ENCODE measurements at regions not wholly inside any gene's neighbourhood (a gene's known extent, or its start where the extent isn't known, plus 50 kb on each side); places are given as distances from the start of the nearest gene placed in this dataset.
"Not testable (repeated sequence)": the region's sequence is repeated elsewhere in the genome, so short reads cannot be mapped to it uniquely, and the experiment has no call there.

- Histone ChIP-seq H3K27ac (ENCODE audit: low read length) (no peak overlapping the region), H3K4me3 (ENCODE audit: low read length in 2 of 2) (no peak overlapping the region), H3K36me3 (ENCODE audit: control insufficient read depth in 2 of 2, insufficient read depth in 2 of 2, low read length in 2 of 2) (no peaks in the 10 kb centered on the region), H3K4me1 (ENCODE audit: control insufficient read depth, insufficient read depth, low read length) (no peaks in the 10 kb centered on the region), H3K27me3 (ENCODE audit: control insufficient read depth in 1 of 2, insufficient read depth in 2 of 2, low read length in 2 of 2) (no peaks in the 10 kb centered on the region), H3K9ac (ENCODE audit: low read length in 2 of 2) (no peak overlapping the region), H3K9me3 (ENCODE audit: control insufficient read depth in 2 of 2, low read length in 2 of 2) (no peaks in the 10 kb centered on the region)
Observed at GRCh38 chrX:136975684-136976470, 57.9 kb downstream of the GPR101 start.

GRCh38 chrX:136967966-136968365 lies 65.8 kb downstream of the GPR101 start:
- no peaks in the 10 kb centered on the region for H3K36me3 ChIP-seq (ENCODE audit: control insufficient read depth in 2 of 2, insufficient read depth in 2 of 2, low read length in 2 of 2)
- no peak overlapping the region for H3K27ac ChIP-seq (ENCODE audit: low read length)
- no peaks in the 10 kb centered on the region for H3K9me3 ChIP-seq (ENCODE audit: control insufficient read depth in 2 of 2, low read length in 2 of 2)
- H3K4me3 ChIP-seq (ENCODE audit: low read length in 2 of 2) = no peak overlapping the region
- H3K9ac ChIP-seq (ENCODE audit: low read length in 2 of 2) = no peak overlapping the region
- no peaks in the 10 kb centered on the region for H3K4me1 ChIP-seq (ENCODE audit: control insufficient read depth, insufficient read depth, low read length)
- no peaks in the 10 kb centered on the region for H3K27me3 ChIP-seq (ENCODE audit: control insufficient read depth in 1 of 2, insufficient read depth in 2 of 2, low read length in 2 of 2)

GRCh38 chrX:136963973-136964372 lies 69.8 kb downstream of the GPR101 start:
- H3K9ac ChIP-seq (ENCODE audit: low read length in 2 of 2) = no peak overlapping the region
- no peaks in the 10 kb centered on the region for H3K4me1 ChIP-seq (ENCODE audit: control insufficient read depth, insufficient read depth, low read length)
- no peaks in the 10 kb centered on the region for H3K9me3 ChIP-seq (ENCODE audit: control insufficient read depth in 2 of 2, low read length in 2 of 2)

DNA sequence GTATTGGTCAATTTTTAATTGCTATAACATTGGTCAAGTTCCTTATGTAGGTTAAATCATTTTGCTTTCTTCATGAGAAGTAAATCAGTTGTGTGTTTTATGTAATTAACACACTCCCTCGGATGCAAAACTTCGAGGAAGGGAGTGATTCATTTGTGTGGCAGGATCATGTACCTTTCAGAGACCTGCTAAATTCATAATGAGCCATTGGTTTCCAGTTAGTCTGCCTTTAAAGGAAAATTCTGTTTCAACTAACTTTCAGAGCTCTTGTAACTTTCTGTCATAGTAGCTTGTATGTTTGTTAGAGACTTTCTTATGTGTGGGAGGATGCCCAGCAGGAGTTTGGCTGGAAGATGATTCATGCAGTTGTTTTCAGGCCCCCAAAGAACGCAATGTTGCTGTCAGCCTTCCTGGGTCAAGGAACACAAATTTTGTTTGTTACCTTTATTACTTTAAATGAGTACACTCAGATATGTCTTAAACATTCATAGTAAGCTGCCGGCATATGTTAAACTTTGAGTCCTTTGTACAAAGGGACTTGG lies 72.1 kb downstream of the GPR101 start:
- Histone ChIP-seq H3K9me3 (ENCODE audit: control insufficient read depth in 2 of 2, low read length in 2 of 2) (no peaks in the 10 kb centered on the region), H3K9ac (ENCODE audit: low read length in 2 of 2) (no peak overlapping the region), H3K4me1 (ENCODE audit: control insufficient read depth, insufficient read depth, low read length) (no peaks in the 10 kb centered on the region), H3K27ac (ENCODE audit: low read length) (no peak overlapping the region), H3K4me3 (ENCODE audit: low read length in 2 of 2) (no peak overlapping the region), H3K36me3 (ENCODE audit: control insufficient read depth in 2 of 2, insufficient read depth in 2 of 2, low read length in 2 of 2) (no peaks in the 10 kb centered on the region), H3K27me3 (ENCODE audit: control insufficient read depth in 1 of 2, insufficient read depth in 2 of 2, low read length in 2 of 2) (no peaks in the 10 kb centered on the region)

More at GRCh38 chrX:136963973-136964372, 69.8 kb downstream of the GPR101 start:
- Histone ChIP-seq H3K27ac (ENCODE audit: low read length) (no peak overlapping the region), H3K4me3 (ENCODE audit: low read length in 2 of 2) (no peak overlapping the region), H3K27me3 (ENCODE audit: control insufficient read depth in 1 of 2, insufficient read depth in 2 of 2, low read length in 2 of 2) (no peaks in the 10 kb centered on the region), H3K36me3 (ENCODE audit: control insufficient read depth in 2 of 2, insufficient read depth in 2 of 2, low read length in 2 of 2) (no peaks in the 10 kb centered on the region)

DNA sequence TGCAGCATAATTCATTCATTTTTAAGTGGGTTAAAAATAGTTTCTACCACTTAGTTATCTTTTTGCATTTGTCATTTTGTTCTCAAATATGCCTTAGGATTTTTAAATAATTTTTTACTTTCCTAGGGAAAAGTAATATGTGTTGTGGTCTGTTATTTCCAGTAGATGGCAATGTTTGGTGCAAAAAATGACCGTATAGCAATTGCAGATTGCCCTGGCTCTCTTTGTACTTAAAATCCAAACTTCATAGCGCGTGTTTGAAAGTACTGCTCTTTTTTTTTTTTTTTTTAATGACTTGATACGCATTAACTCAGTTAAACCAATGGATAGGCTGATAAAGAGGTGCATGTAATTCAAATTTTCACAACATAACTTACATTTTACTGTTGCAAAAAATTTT lies 74.4 kb upstream of the RBMX start:
- no peak overlapping the region for H3K9ac ChIP-seq (ENCODE audit: low read length in 2 of 2)
- H3K4me1 ChIP-seq (ENCODE audit: control insufficient read depth, insufficient read depth, low read length) = no peaks in the 10 kb centered on the region
- no peaks in the 10 kb centered on the region for H3K9me3 ChIP-seq (ENCODE audit: control insufficient read depth in 2 of 2, low read length in 2 of 2)
- H3K36me3 ChIP-seq (ENCODE audit: control insufficient read depth in 2 of 2, insufficient read depth in 2 of 2, low read length in 2 of 2) = no peaks in the 10 kb centered on the region
- H3K4me3 ChIP-seq (ENCODE audit: low read length in 2 of 2) = no peak overlapping the region
- H3K27me3 ChIP-seq (ENCODE audit: control insufficient read depth in 1 of 2, insufficient read depth in 2 of 2, low read length in 2 of 2) = no peaks in the 10 kb centered on the region
- no peak overlapping the region for H3K27ac ChIP-seq (ENCODE audit: low read length)

- H3K9me3 ChIP-seq (ENCODE audit: control insufficient read depth in 2 of 2, low read length in 2 of 2) = no peaks in the 10 kb centered on the region
- no peak overlapping the region for H3K27ac ChIP-seq (ENCODE audit: low read length)
- H3K9ac ChIP-seq (ENCODE audit: low read length in 2 of 2) = no peak overlapping the region
- H3K27me3 ChIP-seq (ENCODE audit: control insufficient read depth in 1 of 2, insufficient read depth in 2 of 2, low read length in 2 of 2) = no peaks in the 10 kb centered on the region
- no peaks in the 10 kb centered on the region for H3K4me1 ChIP-seq (ENCODE audit: control insufficient read depth, insufficient read depth, low read length)
- no peaks in the 10 kb centered on the region for H3K36me3 ChIP-seq (ENCODE audit: control insufficient read depth in 2 of 2, insufficient read depth in 2 of 2, low read length in 2 of 2)
- H3K4me3 ChIP-seq (ENCODE audit: low read length in 2 of 2) = no peak overlapping the region
Observed at GRCh38 chrX:136953867-136954787, 73.6 kb upstream of the RBMX start.

DNA sequence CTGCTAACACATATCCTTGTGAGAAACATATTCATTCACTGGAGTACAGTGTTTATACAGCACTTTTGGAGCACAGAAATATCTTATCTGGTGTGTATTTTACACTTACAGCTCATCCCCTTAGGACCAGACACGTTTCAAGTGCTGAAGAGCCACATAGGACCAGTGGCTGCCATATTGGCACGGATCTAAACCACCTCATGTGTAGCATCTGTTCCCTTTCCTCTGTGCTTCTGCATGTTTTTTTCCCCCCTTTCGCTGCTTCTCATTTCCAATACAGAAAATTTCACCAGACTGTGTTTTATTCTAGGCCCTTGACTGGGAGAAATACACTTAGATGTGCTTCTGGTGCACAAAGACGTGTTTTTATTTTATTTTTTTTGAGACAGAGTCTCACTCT lies 69.7 kb upstream of the RBMX start:
- H3K9ac ChIP-seq (ENCODE audit: low read length in 2 of 2) = no peak overlapping the region
- H3K4me3 ChIP-seq (ENCODE audit: low read length in 2 of 2) = no peak overlapping the region
- no peaks in the 10 kb centered on the region for H3K27me3 ChIP-seq (ENCODE audit: control insufficient read depth in 1 of 2, insufficient read depth in 2 of 2, low read length in 2 of 2)
- no peaks in the 10 kb centered on the region for H3K36me3 ChIP-seq (ENCODE audit: control insufficient read depth in 2 of 2, insufficient read depth in 2 of 2, low read length in 2 of 2)
- H3K4me1 ChIP-seq (ENCODE audit: control insufficient read depth, insufficient read depth, low read length) = no peaks in the 10 kb centered on the region
- no peak overlapping the region for H3K27ac ChIP-seq (ENCODE audit: low read length)
- H3K9me3 ChIP-seq (ENCODE audit: control insufficient read depth in 2 of 2, low read length in 2 of 2) = no peaks in the 10 kb centered on the region

DNA sequence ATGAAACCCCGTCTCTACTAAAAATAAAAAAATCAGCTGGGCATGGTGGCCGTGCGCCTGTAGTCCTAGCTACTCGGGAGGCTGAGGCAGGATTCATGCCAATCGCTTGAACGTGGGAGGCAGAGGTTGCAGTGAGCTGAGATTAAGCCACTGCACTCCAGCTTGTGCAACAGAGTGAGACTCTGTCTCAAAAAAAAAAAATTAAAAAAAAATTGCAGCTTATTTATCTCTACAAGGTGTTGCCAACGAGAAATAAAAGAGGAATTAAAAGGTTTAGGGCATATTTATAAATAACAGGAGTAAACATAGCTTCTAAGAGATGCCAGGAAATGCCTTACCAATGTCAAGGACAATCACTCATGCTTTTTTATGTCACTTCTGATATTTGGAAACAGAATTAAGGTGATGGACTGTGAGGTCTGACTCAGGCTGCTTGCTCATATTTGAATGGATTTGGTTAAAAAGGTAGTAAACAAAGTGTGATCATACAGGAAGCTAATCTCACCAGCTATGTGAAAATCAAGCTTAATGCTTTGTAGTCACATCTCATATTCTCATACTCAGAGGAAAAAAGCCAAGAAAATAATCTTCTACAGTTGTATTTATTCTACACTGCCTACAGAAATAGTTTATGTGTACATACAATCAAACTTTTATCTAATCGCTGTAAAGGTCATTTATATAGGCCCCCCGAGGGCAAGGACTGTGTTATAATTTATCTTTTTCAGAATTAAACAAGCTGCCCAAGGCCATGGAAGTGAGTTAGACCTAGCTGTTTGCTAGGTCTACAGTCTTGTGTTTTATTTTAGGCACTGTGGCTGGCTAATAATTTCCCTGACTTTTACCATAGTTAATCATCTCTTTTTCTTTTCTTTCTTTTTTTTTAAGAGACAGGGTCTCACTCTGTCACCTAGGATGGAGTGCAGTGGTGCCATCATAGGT lies 61.1 kb upstream of the RBMX start:
- Histone ChIP-seq H3K9me3 (ENCODE audit: control insufficient read depth in 2 of 2, low read length in 2 of 2) (no peaks in the 10 kb centered on the region), H3K27ac (ENCODE audit: low read length) (no peak overlapping the region), H3K27me3 (ENCODE audit: control insufficient read depth in 1 of 2, insufficient read depth in 2 of 2, low read length in 2 of 2) (no peaks in the 10 kb centered on the region), H3K4me3 (ENCODE audit: low read length in 2 of 2) (no peak overlapping the region), H3K4me1 (ENCODE audit: control insufficient read depth, insufficient read depth, low read length) (no peaks in the 10 kb centered on the region), H3K36me3 (ENCODE audit: control insufficient read depth in 2 of 2, insufficient read depth in 2 of 2, low read length in 2 of 2) (no peaks in the 10 kb centered on the region), H3K9ac (ENCODE audit: low read length in 2 of 2) (no peak overlapping the region)

GRCh38 chrX:136936183-136936549 lies 55.6 kb upstream of the RBMX start:
- Histone ChIP-seq H3K36me3 (ENCODE audit: control insufficient read depth in 2 of 2, insufficient read depth in 2 of 2, low read length in 2 of 2) (no peaks in the 10 kb centered on the region), H3K4me1 (ENCODE audit: control insufficient read depth, insufficient read depth, low read length) (peaks cover 7% of the 10 kb centered on the region), H3K27me3 (ENCODE audit: control insufficient read depth in 1 of 2, insufficient read depth in 2 of 2, low read length in 2 of 2) (no peaks in the 10 kb centered on the region), H3K4me3 (ENCODE audit: low read length in 2 of 2) (no peak overlapping the region), H3K27ac (ENCODE audit: low read length) (no peak overlapping the region), H3K9me3 (ENCODE audit: control insufficient read depth in 2 of 2, low read length in 2 of 2) (no peaks in the 10 kb centered on the region), H3K9ac (ENCODE audit: low read length in 2 of 2) (no peak overlapping the region)

GRCh38 chrX:136935533-136936182 lies 55.1 kb upstream of the RBMX start:
- H3K4me1 ChIP-seq (ENCODE audit: control insufficient read depth, insufficient read depth, low read length); H3K9ac ChIP-seq (ENCODE audit: low read length in 2 of 2); H3K36me3 ChIP-seq (ENCODE audit: control insufficient read depth in 2 of 2, insufficient read depth in 2 of 2, low read length in 2 of 2); H3K9me3 ChIP-seq (ENCODE audit: control insufficient read depth in 2 of 2, low read length in 2 of 2); H3K27ac ChIP-seq (ENCODE audit: low read length); H3K4me3 ChIP-seq (ENCODE audit: low read length in 2 of 2); H3K27me3 ChIP-seq (ENCODE audit: control insufficient read depth in 1 of 2, insufficient read depth in 2 of 2, low read length in 2 of 2): not testable (repeated sequence)

Measured in stomach smooth muscle (tissue), 2 donors.